ENCODE measurements at regions not wholly inside any gene's neighbourhood (a gene's known extent, or its start where the extent isn't known, plus 50 kb on each side); places are given as distances from the start of the nearest gene placed in this dataset.

DNA sequence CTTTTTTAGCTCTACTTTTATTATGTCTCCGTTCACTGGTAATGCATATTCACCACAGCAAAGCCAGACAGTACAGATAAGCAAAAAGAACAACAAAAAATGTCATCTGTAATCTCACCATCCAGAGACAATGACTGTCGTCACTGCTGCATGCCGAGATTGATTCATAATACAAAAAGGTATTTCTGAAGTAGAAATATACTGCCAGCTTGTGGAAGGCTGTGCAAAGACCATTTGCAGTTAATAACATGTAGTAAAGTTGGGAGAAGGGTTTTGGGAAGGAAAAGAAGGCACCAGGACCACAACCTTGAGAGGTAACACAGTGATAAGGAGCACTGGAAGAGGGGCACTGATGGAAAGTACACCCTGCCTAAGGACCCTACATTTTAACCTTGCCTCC, 223.0 kb upstream of the ZIC3 start:
- no peak overlapping the region for H3K23ac ChIP-seq (ENCODE audit: low read length in 2 of 2)
- DNase-seq = no peak
- H4K91ac ChIP-seq (ENCODE audit: low read length) = no peak overlapping the region
- no peak overlapping the region for H2AFZ ChIP-seq (ENCODE audit: low read depth, low read length)
- no peak overlapping the region for H3K4ac ChIP-seq (ENCODE audit: low read depth in 1 of 2, low read length in 2 of 2)
- no peak overlapping the region for H2BK5ac ChIP-seq (ENCODE audit: low read depth, low read length, poor library complexity, severe bottlenecking)
- H2BK120ac ChIP-seq (ENCODE audit: low read depth, low read length) = no peak overlapping the region
- no peak overlapping the region for H2AK5ac ChIP-seq (ENCODE audit: low read length, severe bottlenecking)
- H2BK15ac ChIP-seq (ENCODE audit: low read depth, poor library complexity, severe bottlenecking) = no peak overlapping the region
- no peak overlapping the region for H3K18ac ChIP-seq (ENCODE audit: low read depth in 1 of 2, low read length in 2 of 2)
- H3K14ac ChIP-seq (ENCODE audit: low read length in 2 of 2) = no peak overlapping the region
- H3K36me3 ChIP-seq (ENCODE audit: control insufficient read depth in 1 of 2, insufficient read depth in 2 of 2, low read depth in 1 of 2, low read length in 2 of 2) = no peaks in the 10 kb centered on the region
- H3K4me2 ChIP-seq (ENCODE audit: low read length, poor library complexity, severe bottlenecking) = no peak overlapping the region
- no peak overlapping the region for H3K4me3 ChIP-seq (ENCODE audit: insufficient read depth in 1 of 2, low read depth in 1 of 2, low read length in 2 of 2)
- no peaks in the 10 kb centered on the region for H3K9me3 ChIP-seq (ENCODE audit: control insufficient read depth, low read length)
- no peaks in the 10 kb centered on the region for H3K79me1 ChIP-seq (replicated peaks; ENCODE audit: low read length, poor library complexity, severe bottlenecking)
- WGBS = 94% methylated on average over 2 of the region's 3 CpGs
- no peak overlapping the region for H3K9ac ChIP-seq (ENCODE audit: low read length)
- no peaks in the 10 kb centered on the region for H3K4me1 ChIP-seq (ENCODE audit: control insufficient read depth, insufficient read depth, low read depth, low read length)
- H3K27ac ChIP-seq (ENCODE audit: low read length, poor library complexity, severe bottlenecking) = no peak overlapping the region
- no peaks in the 10 kb centered on the region for H3K27me3 ChIP-seq (ENCODE audit: control insufficient read depth in 1 of 2, insufficient read depth in 1 of 2, low read length in 2 of 2)
- no peak overlapping the region for H4K8ac ChIP-seq (ENCODE audit: low read length)
- no peak overlapping the region for H2BK12ac ChIP-seq (ENCODE audit: low read length in 2 of 2)

DNA sequence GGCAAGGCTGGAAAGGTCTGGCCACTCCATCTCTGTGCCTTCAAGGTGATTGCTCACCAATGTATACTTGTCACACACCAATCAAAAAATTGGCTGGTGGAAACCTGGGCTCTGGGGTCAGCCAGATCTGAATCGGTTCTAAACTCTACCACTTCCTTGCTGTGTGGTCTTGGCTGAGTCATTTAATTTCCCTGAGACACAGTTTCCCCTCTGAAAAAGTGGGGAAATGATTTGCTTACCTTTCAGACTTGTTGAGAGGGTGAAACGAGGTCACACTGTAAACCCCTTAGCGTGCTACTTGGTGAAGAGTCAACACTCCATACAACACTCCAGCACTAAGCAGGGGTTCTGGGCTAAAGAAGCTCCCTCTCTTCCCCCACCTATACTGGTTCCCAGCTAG, 252.3 kb upstream of the ZIC3 start:
- H3K79me1 ChIP-seq (replicated peaks; ENCODE audit: low read length, poor library complexity, severe bottlenecking) = no peaks in the 10 kb centered on the region
- whole genome bisulfite sequencing = 58% methylated on average over 3 of the region's 3 CpGs
- H3K4me1 ChIP-seq (ENCODE audit: control insufficient read depth, insufficient read depth, low read depth, low read length) = no peaks in the 10 kb centered on the region
- H3K14ac ChIP-seq (ENCODE audit: low read length in 2 of 2) = no peak overlapping the region
- H2BK15ac ChIP-seq (ENCODE audit: low read depth, poor library complexity, severe bottlenecking) = no peak overlapping the region
- no peak overlapping the region for H2BK5ac ChIP-seq (ENCODE audit: low read depth, low read length, poor library complexity, severe bottlenecking)
- H3K27ac ChIP-seq (ENCODE audit: low read length, poor library complexity, severe bottlenecking) = no peak overlapping the region
- no peak overlapping the region for H3K18ac ChIP-seq (ENCODE audit: low read depth in 1 of 2, low read length in 2 of 2)
- H3K4ac ChIP-seq (ENCODE audit: low read depth in 1 of 2, low read length in 2 of 2) = no peak overlapping the region
- no peak overlapping the region for H4K91ac ChIP-seq (ENCODE audit: low read length)
- no peak overlapping the region for H2AFZ ChIP-seq (ENCODE audit: low read depth, low read length)
- no peak for DNase-seq
- no peak overlapping the region for H2BK12ac ChIP-seq (ENCODE audit: low read length in 2 of 2)
- no peak overlapping the region for H3K23ac ChIP-seq (ENCODE audit: low read length in 2 of 2)
- no peak overlapping the region for H2BK120ac ChIP-seq (ENCODE audit: low read depth, low read length)
- H3K9me3 ChIP-seq (ENCODE audit: control insufficient read depth, low read length) = no peaks in the 10 kb centered on the region
- H4K8ac ChIP-seq (ENCODE audit: low read length) = no peak overlapping the region
- H3K4me3 ChIP-seq (ENCODE audit: insufficient read depth in 1 of 2, low read depth in 1 of 2, low read length in 2 of 2) = no peak overlapping the region
- no peak overlapping the region for H3K9ac ChIP-seq (ENCODE audit: low read length)
- no peak overlapping the region for H2AK5ac ChIP-seq (ENCODE audit: low read length, severe bottlenecking)
- H3K4me2 ChIP-seq (ENCODE audit: low read length, poor library complexity, severe bottlenecking) = no peak overlapping the region
- no peaks in the 10 kb centered on the region for H3K36me3 ChIP-seq (ENCODE audit: control insufficient read depth in 1 of 2, insufficient read depth in 2 of 2, low read depth in 1 of 2, low read length in 2 of 2)
- H3K27me3 ChIP-seq (ENCODE audit: control insufficient read depth in 1 of 2, insufficient read depth in 1 of 2, low read length in 2 of 2) = no peaks in the 10 kb centered on the region

DNA sequence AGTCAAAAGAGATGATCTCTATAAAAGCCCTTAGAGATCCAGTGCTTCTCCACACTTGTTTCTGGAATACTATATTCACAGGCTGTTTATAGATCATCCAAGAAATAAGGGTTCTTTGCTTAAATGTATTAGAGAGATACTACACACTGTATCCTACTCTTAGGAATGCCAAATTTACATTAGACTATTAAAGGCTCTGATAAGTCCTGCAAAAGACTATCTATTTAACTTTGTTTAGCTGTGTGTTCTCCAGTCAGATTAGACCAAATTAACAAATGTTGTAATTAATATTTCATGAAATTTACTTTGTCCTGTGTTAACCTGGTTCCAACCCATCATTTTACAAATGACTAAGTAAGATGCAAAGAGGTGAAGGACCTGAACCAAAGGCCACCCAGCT, 260.5 kb upstream of the ZIC3 start:
- H2BK5ac ChIP-seq (ENCODE audit: low read depth, low read length, poor library complexity, severe bottlenecking) = no peak overlapping the region
- no peak overlapping the region for H3K4me3 ChIP-seq (ENCODE audit: insufficient read depth in 1 of 2, low read depth in 1 of 2, low read length in 2 of 2)
- H3K9ac ChIP-seq (ENCODE audit: low read length) = no peak overlapping the region
- H2BK120ac ChIP-seq (ENCODE audit: low read depth, low read length) = no peak overlapping the region
- H3K79me1 ChIP-seq (replicated peaks; ENCODE audit: low read length, poor library complexity, severe bottlenecking) = no peaks in the 10 kb centered on the region
- no peak overlapping the region for H3K4me2 ChIP-seq (ENCODE audit: low read length, poor library complexity, severe bottlenecking)
- H2BK12ac ChIP-seq (ENCODE audit: low read length in 2 of 2) = no peak overlapping the region
- H2BK15ac ChIP-seq (ENCODE audit: low read depth, poor library complexity, severe bottlenecking) = no peak overlapping the region
- H3K23ac ChIP-seq (ENCODE audit: low read length in 2 of 2) = no peak overlapping the region
- H3K27me3 ChIP-seq (ENCODE audit: control insufficient read depth in 1 of 2, insufficient read depth in 1 of 2, low read length in 2 of 2) = no peaks in the 10 kb centered on the region
- DNase-seq = no peak
- no peak overlapping the region for H4K8ac ChIP-seq (ENCODE audit: low read length)
- H3K9me3 ChIP-seq (ENCODE audit: control insufficient read depth, low read length) = no peaks in the 10 kb centered on the region
- H3K36me3 ChIP-seq (ENCODE audit: control insufficient read depth in 1 of 2, insufficient read depth in 2 of 2, low read depth in 1 of 2, low read length in 2 of 2) = no peaks in the 10 kb centered on the region
- H2AK5ac ChIP-seq (ENCODE audit: low read length, severe bottlenecking) = no peak overlapping the region
- no peak overlapping the region for H2AFZ ChIP-seq (ENCODE audit: low read depth, low read length)
- no peak overlapping the region for H3K27ac ChIP-seq (ENCODE audit: low read length, poor library complexity, severe bottlenecking)
- no peak overlapping the region for H3K4ac ChIP-seq (ENCODE audit: low read depth in 1 of 2, low read length in 2 of 2)
- no peak overlapping the region for H3K14ac ChIP-seq (ENCODE audit: low read length in 2 of 2)
- H3K4me1 ChIP-seq (ENCODE audit: control insufficient read depth, insufficient read depth, low read depth, low read length) = no peaks in the 10 kb centered on the region
- H4K91ac ChIP-seq (ENCODE audit: low read length) = no peak overlapping the region
- no peak overlapping the region for H3K18ac ChIP-seq (ENCODE audit: low read depth in 1 of 2, low read length in 2 of 2)

DNA sequence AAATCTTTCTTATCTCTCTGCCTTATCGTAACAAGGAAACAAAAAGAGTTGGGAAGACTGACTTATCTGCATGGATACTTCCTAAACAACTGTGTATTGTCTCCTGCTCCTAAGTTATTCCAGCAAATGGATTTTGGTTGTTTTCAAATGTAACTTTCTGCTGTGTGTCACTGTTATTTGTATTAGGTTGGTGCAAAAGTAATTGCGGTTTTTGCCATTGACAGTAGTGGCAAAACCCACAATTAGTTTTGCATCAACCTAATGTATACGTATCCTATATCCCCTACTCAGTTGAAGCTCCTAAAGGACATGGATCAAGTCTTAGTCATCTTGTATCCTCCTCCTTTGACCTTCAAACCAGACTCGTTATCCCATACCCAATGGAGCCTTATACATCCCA, 263.4 kb upstream of the GPR101 start:
- Histone ChIP-seq H3K36me3 (ENCODE audit: control insufficient read depth in 1 of 2, insufficient read depth in 2 of 2, low read depth in 1 of 2, low read length in 2 of 2) (no peaks in the 10 kb centered on the region), H4K91ac (ENCODE audit: low read length) (no peak overlapping the region), H3K4me2 (ENCODE audit: low read length, poor library complexity, severe bottlenecking) (no peak overlapping the region), H3K27ac (ENCODE audit: low read length, poor library complexity, severe bottlenecking) (no peak overlapping the region), H4K8ac (ENCODE audit: low read length) (no peak overlapping the region), H3K27me3 (ENCODE audit: control insufficient read depth in 1 of 2, insufficient read depth in 1 of 2, low read length in 2 of 2) (peaks cover 0 to 2% of the 10 kb centered on the region in 2 experiments), H3K79me1 (replicated peaks; ENCODE audit: low read length, poor library complexity, severe bottlenecking) (no peaks in the 10 kb centered on the region), H3K18ac (ENCODE audit: low read depth in 1 of 2, low read length in 2 of 2) (no peak overlapping the region), H3K23ac (ENCODE audit: low read length in 2 of 2) (no peak overlapping the region), H2BK5ac (ENCODE audit: low read depth, low read length, poor library complexity, severe bottlenecking) (no peak overlapping the region), H3K4me3 (ENCODE audit: insufficient read depth in 1 of 2, low read depth in 1 of 2, low read length in 2 of 2) (no peak overlapping the region), H3K9me3 (ENCODE audit: control insufficient read depth, low read length) (peaks cover 3% of the 10 kb centered on the region), H3K4me1 (ENCODE audit: control insufficient read depth, insufficient read depth, low read depth, low read length) (no peaks in the 10 kb centered on the region), H2AFZ (ENCODE audit: low read depth, low read length) (no peak overlapping the region), H2BK12ac (ENCODE audit: low read length in 2 of 2) (no peak overlapping the region), H3K14ac (ENCODE audit: low read length in 2 of 2) (no peak overlapping the region), H3K9ac (ENCODE audit: low read length) (no peak overlapping the region), H2AK5ac (ENCODE audit: low read length, severe bottlenecking) (no peak overlapping the region), H2BK120ac (ENCODE audit: low read depth, low read length) (no peak overlapping the region), H3K4ac (ENCODE audit: low read depth in 1 of 2, low read length in 2 of 2) (no peak overlapping the region), H2BK15ac (ENCODE audit: low read depth, poor library complexity, severe bottlenecking) (no peak overlapping the region)
- 70% methylated on average over 3 of the region's 4 CpGs for WGBS
- no peak for DNase-seq
